ENCODE measurements at regions not wholly inside any gene's neighbourhood (a gene's known extent, or its start where the extent isn't known, plus 50 kb on each side); places are given as distances from the start of the nearest gene placed in this dataset.

- TF ChIP-seq, protein P1, sequence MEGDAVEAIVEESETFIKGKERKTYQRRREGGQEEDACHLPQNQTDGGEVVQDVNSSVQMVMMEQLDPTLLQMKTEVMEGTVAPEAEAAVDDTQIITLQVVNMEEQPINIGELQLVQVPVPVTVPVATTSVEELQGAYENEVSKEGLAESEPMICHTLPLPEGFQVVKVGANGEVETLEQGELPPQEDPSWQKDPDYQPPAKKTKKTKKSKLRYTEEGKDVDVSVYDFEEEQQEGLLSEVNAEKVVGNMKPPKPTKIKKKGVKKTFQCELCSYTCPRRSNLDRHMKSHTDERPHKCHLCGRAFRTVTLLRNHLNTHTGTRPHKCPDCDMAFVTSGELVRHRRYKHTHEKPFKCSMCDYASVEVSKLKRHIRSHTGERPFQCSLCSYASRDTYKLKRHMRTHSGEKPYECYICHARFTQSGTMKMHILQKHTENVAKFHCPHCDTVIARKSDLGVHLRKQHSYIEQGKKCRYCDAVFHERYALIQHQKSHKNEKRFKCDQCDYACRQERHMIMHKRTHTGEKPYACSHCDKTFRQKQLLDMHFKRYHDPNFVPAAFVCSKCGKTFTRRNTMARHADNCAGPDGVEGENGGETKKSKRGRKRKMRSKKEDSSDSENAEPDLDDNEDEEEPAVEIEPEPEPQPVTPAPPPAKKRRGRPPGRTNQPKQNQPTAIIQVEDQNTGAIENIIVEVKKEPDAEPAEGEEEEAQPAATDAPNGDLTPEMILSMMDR (IDR thresholded peaks at IDR 0.05): no peak
- no peak for TF ChIP-seq POLR2A (IDR thresholded peaks at IDR 0.05)
Measured at GRCh38 chr6:71502956-71503355, 214.3 kb downstream of the OGFRL1 start.

Data from uterus (tissue), 2 donors.